Stimulated activated CD4-positive, alpha-beta T cell treated with anti-CD3 and anti-CD28 coated beads, TNF-alpha, amount 100 ng/mL, for 48 hours (primary cell): ENCODE measurements at regions not wholly inside any gene's neighbourhood (a gene's known extent, or its start where the extent isn't known, plus 50 kb on each side); places are given as distances from the start of the nearest gene placed in this dataset.

ENCODE experiments used
- DNase-seq, 3 donors: peaks; one replicate each; pipeline ENCODE4 v3.0.0-alpha.2; 2020; ENCODE audit warnings: low read depth in 3 of 3

- DNase-seq = no peak
Measured at GRCh38 chr4:180009316-180009715, 2233.9 kb upstream of the TENM3 start.

GRCh38 chr4:180028682-180029081 is 2214.5 kb upstream of the TENM3 start:
- DNase-seq = no peak

- no peak for DNase-seq
Measured at GRCh38 chr4:180031330-180031729, 2211.9 kb upstream of the TENM3 start.

- no peak for DNase-seq
Measured at GRCh38 chr4:180041576-180041975, 2201.6 kb upstream of the TENM3 start.

GRCh38 chr4:180052629-180053028 is 2190.6 kb upstream of the TENM3 start:
- DNase-seq = no peak

- no peak for DNase-seq
Measured at GRCh38 chr4:180054291-180054690, 2188.9 kb upstream of the TENM3 start.

GRCh38 chr4:180057299-180057721 is 2185.9 kb upstream of the TENM3 start:
- no peak for DNase-seq

GRCh38 chr4:180057891-180058671 is 2185.1 kb upstream of the TENM3 start:
- DNase-seq = no peak

- no peak for DNase-seq
Measured at GRCh38 chr4:180058691-180059215, 2184.4 kb upstream of the TENM3 start.

- DNase-seq = no peak
Measured at GRCh38 chr4:180059216-180059881, 2183.9 kb upstream of the TENM3 start.

- no peak for DNase-seq
Measured at GRCh38 chr4:180060159-180060889, 2182.9 kb upstream of the TENM3 start.

- DNase-seq = no peak
Measured at GRCh38 chr4:180081072-180081471, 2162.1 kb upstream of the TENM3 start.

GRCh38 chr4:180084561-180084960 is 2158.6 kb upstream of the TENM3 start:
- no peak for DNase-seq

GRCh38 chr4:180086480-180087190 is 2156.6 kb upstream of the TENM3 start:
- no peak for DNase-seq

GRCh38 chr4:180098586-180098985 is 2144.6 kb upstream of the TENM3 start:
- DNase-seq = no peak

GRCh38 chr4:180099957-180100356 is 2143.2 kb upstream of the TENM3 start:
- no peak for DNase-seq

GRCh38 chr4:180100433-180101344 is 2142.5 kb upstream of the TENM3 start:
- DNase-seq = no peak

GRCh38 chr4:180101348-180102083 is 2141.7 kb upstream of the TENM3 start:
- no peak for DNase-seq

- DNase-seq = no peak
Measured at GRCh38 chr4:180103794-180104193, 2139.4 kb upstream of the TENM3 start.

- no peak for DNase-seq
Measured at GRCh38 chr4:180105362-180105761, 2137.8 kb upstream of the TENM3 start.
